HEK293T (cell line): ENCODE measurements at regions not wholly inside any gene's neighbourhood (a gene's known extent, or its start where the extent isn't known, plus 50 kb on each side); places are given as distances from the start of the nearest gene placed in this dataset.

Source experiments
- ARNT ChIP-seq: fragments of 450-650 bp; IDR thresholded peaks from 2 replicates; pipeline ENCODE4 v1.6.1; 2017; ENCODE audit warnings: mild to moderate bottlenecking
- BHLHE40 ChIP-seq: fragments of 450-650 bp; IDR thresholded peaks from 2 replicates; pipeline ENCODE4 v1.6.1; 2016; ENCODE audit warnings: mild to moderate bottlenecking, moderate library complexity, borderline replicate concordance
- FOXK2 ChIP-seq: fragments of 450-650 bp; IDR thresholded peaks from 2 replicates; pipeline ENCODE4 v1.6.1; 2016; ENCODE audit warnings: mild to moderate bottlenecking
- FOXM1 ChIP-seq: fragments of 450-650 bp; IDR thresholded peaks from 2 replicates; pipeline ENCODE4 v1.6.1; 2017; ENCODE audit warnings: mild to moderate bottlenecking, borderline replicate concordance
- HDGF ChIP-seq: fragments of 450-650 bp; IDR thresholded peaks from 2 replicates; pipeline ENCODE4 v1.6.1; 2017; ENCODE audit warnings: antibody characterized with exemption, borderline replicate concordance
- L3MBTL2 ChIP-seq: fragments of 450-650 bp; conservative IDR thresholded peaks from 2 replicates; pipeline ENCODE4 v1.6.1; 2016; ENCODE audit warnings: mild to moderate bottlenecking
- NFRKB ChIP-seq: fragments of 450-650 bp; IDR thresholded peaks from 2 replicates; pipeline ENCODE4 v1.6.1; 2016; ENCODE audit warnings: mild to moderate bottlenecking, moderate library complexity
- SP1 ChIP-seq: fragments of 450-650 bp; IDR thresholded peaks from 2 replicates; pipeline ENCODE4 v1.6.1; 2017
- SUZ12 ChIP-seq: fragments of 450-650 bp; IDR thresholded peaks from 2 replicates; pipeline ENCODE4 v1.6.1; 2016; ENCODE audit warnings: mild to moderate bottlenecking
- ZNF384 ChIP-seq: fragments of 450-650 bp; IDR thresholded peaks from 2 replicates; pipeline ENCODE4 v1.6.1; 2016
- TF ChIP-seq, protein P1 (sequence below): fragments of 450-650 bp; IDR thresholded peaks from 2 replicates; pipeline ENCODE4 v1.6.1; 2016

DNA sequence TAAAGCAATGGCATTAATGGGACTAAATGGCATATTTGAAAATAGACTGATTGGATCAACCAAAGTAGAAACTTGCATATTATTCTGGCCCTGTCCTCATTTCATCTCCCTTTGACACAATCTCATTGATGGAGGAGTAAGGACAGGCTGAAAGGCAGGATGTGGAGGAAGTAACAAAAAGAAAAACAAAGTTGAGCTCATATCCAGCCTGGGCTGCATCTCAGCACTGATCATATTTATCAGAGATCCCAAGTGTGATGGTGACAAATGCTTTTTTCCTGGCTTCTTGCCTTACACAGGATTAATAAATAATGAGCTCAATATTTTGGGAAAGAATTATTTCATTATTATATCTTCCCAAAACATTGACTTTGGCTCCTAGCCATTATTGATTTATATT is 622.7 kb downstream of the CD109 start:
- TF ChIP-seq ARNT (no peak), HDGF (no peak), FOXM1 (no peak), SUZ12 (no peak), ZNF384 (no peak), BHLHE40 (no peak), L3MBTL2 (no peak), SP1 (no peak), NFRKB (no peak), FOXK2 (no peak)
- TF ChIP-seq, protein P1, sequence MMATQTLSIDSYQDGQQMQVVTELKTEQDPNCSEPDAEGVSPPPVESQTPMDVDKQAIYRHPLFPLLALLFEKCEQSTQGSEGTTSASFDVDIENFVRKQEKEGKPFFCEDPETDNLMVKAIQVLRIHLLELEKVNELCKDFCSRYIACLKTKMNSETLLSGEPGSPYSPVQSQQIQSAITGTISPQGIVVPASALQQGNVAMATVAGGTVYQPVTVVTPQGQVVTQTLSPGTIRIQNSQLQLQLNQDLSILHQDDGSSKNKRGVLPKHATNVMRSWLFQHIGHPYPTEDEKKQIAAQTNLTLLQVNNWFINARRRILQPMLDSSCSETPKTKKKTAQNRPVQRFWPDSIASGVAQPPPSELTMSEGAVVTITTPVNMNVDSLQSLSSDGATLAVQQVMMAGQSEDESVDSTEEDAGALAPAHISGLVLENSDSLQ: no peak
